A549 (cell line): ENCODE measurements at regions not wholly inside any gene's neighbourhood (a gene's known extent, or its start where the extent isn't known, plus 50 kb on each side); places are given as distances from the start of the nearest gene placed in this dataset.

ENCODE experiments used
- ATAC-seq, 2 experiments: fragments of 200-7000 bp in 1 of 2; fragments of >200 bp in 1 of 2; cut with Nextera tagmentation in 1 of 2; cut with Tn5 transposase in 1 of 2; 3 replicates each; pipeline versions ENCODE4 v1.8.0 to v1.9.1; 2018 to 2020; ENCODE audit warnings: mild to moderate bottlenecking in 1 of 2, moderate library complexity in 1 of 2
- CTCF ChIA-PET: fragments of 300-600 bp; sonication (Branson Sonifier 250); formaldehyde crosslinking; extraction: SDS; loops from one replicate; lab custom pipeline; 2021; ENCODE audit warnings: antibody characterized with exemption, inconsistent platforms; lab: Yijun Ruan, JAX
- POLR2A ChIA-PET: fragments of 350-600 bp; formaldehyde crosslinking; extraction: SDS; loops from one replicate; lab custom pipeline; 2021; ENCODE audit warnings: antibody characterized with exemption, inconsistent platforms; lab: Yijun Ruan, JAX
- DNase-seq, 2 experiments: peaks; one replicate each; pipeline versions ENCODE4 v3.0.0 to v3.0.0-alpha.2; 2011 to 2016; ENCODE audit warnings: low read depth in 1 of 2, low spot score in 1 of 2
- FAIRE-seq: peaks from 2 replicates; lab custom pipeline; 2011; peaks lifted over from hg19 to GRCh38; lab: Jason Lieb, UNC
- H3K27ac ChIP-seq, 2 experiments: fragments of >200 bp; sonication (Bioruptor Twin); formaldehyde crosslinking; 3 replicates each; pipeline ENCODE4 v1.5.1; 2016 to 2017
- H3K4me1 ChIP-seq: fragments of >200 bp; sonication (Bioruptor Twin); formaldehyde crosslinking; 3 replicates; pipeline ENCODE4 v1.6.1; 2016
- H3K4me2 ChIP-seq: fragments of >200 bp; sonication (Bioruptor Twin); formaldehyde crosslinking; 3 replicates; pipeline ENCODE4 v1.6.1; 2016
- H3K4me3 ChIP-seq: fragments of >200 bp; sonication (Bioruptor Twin); formaldehyde crosslinking; 3 replicates; pipeline ENCODE4 v1.5.1; 2016
- H3K9me3 ChIP-seq: fragments of >200 bp; sonication (Bioruptor Twin); formaldehyde crosslinking; 3 replicates; pipeline ENCODE4 v1.6.1; 2016
- BHLHE40 ChIP-seq: IDR thresholded peaks from 2 replicates; pipeline ENCODE4 v1.6.1; 2012; ENCODE audit warnings: low read depth, low read length, inconsistent platforms
- CBX2 ChIP-seq: fragments of 200-600 bp; sonication (generic); IDR thresholded peaks from 2 replicates; pipeline ENCODE4 v1.6.1; 2016; ENCODE audit warnings: low read depth, mild to moderate bottlenecking, borderline replicate concordance
- CBX8 ChIP-seq: fragments of 200-600 bp; sonication (generic); IDR thresholded peaks from 2 replicates; pipeline ENCODE4 v1.6.1; 2016
- CEBPB ChIP-seq, 2 experiments: fragments of >200 bp in 1 of 2; sonication (Bioruptor Twin) in 1 of 2; formaldehyde crosslinking in 1 of 2; IDR thresholded peaks; 2 replicates each; pipeline ENCODE4 v1.6.1; 2012 to 2016
- EHMT2 ChIP-seq: fragments of 200-600 bp; sonication (generic); IDR thresholded peaks from 2 replicates; pipeline ENCODE4 v1.6.1; 2016; ENCODE audit warnings: antibody characterized with exemption, low read depth, mild to moderate bottlenecking, moderate library complexity
- FOSB ChIP-seq: fragments of 250-450 bp; sonication (Bioruptor Pico); IDR thresholded peaks from 2 replicates; pipeline ENCODE4 v1.5.0; 2020; ENCODE audit warnings: mild to moderate bottlenecking, moderate library complexity
- FOSL2 ChIP-seq, 2 experiments: fragments of 450-650 bp in 1 of 2; fragments of >200 bp in 1 of 2; sonication (Bioruptor Twin) in 1 of 2; formaldehyde crosslinking; IDR thresholded peaks; 2 replicates each; pipeline versions ENCODE4 v1.5.0 to v1.6.1; 2016 to 2020; ENCODE audit warnings: mild to moderate bottlenecking in 1 of 2, moderate library complexity in 1 of 2
- FOXS1 ChIP-seq: fragments of 250-450 bp; sonication (Bioruptor Pico); IDR thresholded peaks from 2 replicates; pipeline ENCODE4 v1.5.0; 2020; ENCODE audit warnings: mild to moderate bottlenecking, moderate library complexity
- HOXB13 ChIP-seq: fragments of 250-450 bp; sonication (Bioruptor Pico); IDR thresholded peaks from 2 replicates; pipeline ENCODE4 v1.5.0; 2020; ENCODE audit warnings: low read depth, mild to moderate bottlenecking, moderate library complexity
- HOXB5 ChIP-seq: fragments of 250-450 bp; sonication (Bioruptor Pico); IDR thresholded peaks from 2 replicates; pipeline ENCODE4 v1.5.0; 2020; ENCODE audit warnings: mild to moderate bottlenecking, moderate library complexity
- MAFK ChIP-seq: fragments of 450-650 bp; IDR thresholded peaks from 2 replicates; pipeline ENCODE4 v1.6.1; 2014; ENCODE audit not compliant: partially characterized antibody
- MAZ ChIP-seq: fragments of 150-350 bp; IDR thresholded peaks from 2 replicates; pipeline ENCODE4 v1.6.1; 2014; ENCODE audit warnings: antibody characterized with exemption, low read depth, low read length, borderline replicate concordance
- MYC ChIP-seq: IDR thresholded peaks from 2 replicates; pipeline ENCODE4 v1.6.1; 2012; ENCODE audit warnings: mild to moderate bottlenecking, inconsistent platforms, low read length, improper control_type of control experiment, borderline replicate concordance
- NPAS2 ChIP-seq: fragments of 250-450 bp; sonication (Bioruptor Pico); IDR thresholded peaks from 2 replicates; pipeline ENCODE4 v1.8.0; 2022; ENCODE audit warnings: mild to moderate bottlenecking, moderate library complexity, borderline replicate concordance
- NR3C1 ChIP-seq: fragments of >200 bp; sonication (Bioruptor Twin); formaldehyde crosslinking; IDR thresholded peaks from 3 replicates; pipeline ENCODE4 v1.6.1; 2017
- POLR2A ChIP-seq: IDR thresholded peaks from 2 replicates; pipeline ENCODE4 v1.6.1; 2012; ENCODE audit warnings: mild to moderate bottlenecking, low read length
- RAD21 ChIP-seq, 2 experiments: fragments of >200 bp in 1 of 2; sonication (Bioruptor Twin) in 1 of 2; formaldehyde crosslinking in 1 of 2; IDR thresholded peaks in 1 of 2; conservative IDR thresholded peaks in 1 of 2; 2 replicates in 1 of 2; 3 replicates in 1 of 2; pipeline ENCODE4 v1.6.1; 2012 to 2018; ENCODE audit warnings: inconsistent platforms in 1 of 2
- RARB ChIP-seq: fragments of 250-450 bp; sonication (Bioruptor Pico); IDR thresholded peaks from 2 replicates; pipeline ENCODE4 v1.8.0; 2021; ENCODE audit warnings: mild to moderate bottlenecking, moderate library complexity
- RCOR1 ChIP-seq: fragments of 150-350 bp; IDR thresholded peaks from 2 replicates; pipeline ENCODE4 v1.6.1; 2014; ENCODE audit warnings: antibody characterized with exemption, low read length, low read depth
- TP53 ChIP-seq: fragments of 250-450 bp; sonication (Bioruptor Pico); IDR thresholded peaks from 2 replicates; pipeline ENCODE4 v1.5.0; 2021; ENCODE audit warnings: mild to moderate bottlenecking, moderate library complexity
- ZFP36 ChIP-seq: fragments of 450-650 bp; IDR thresholded peaks from 2 replicates; pipeline ENCODE4 v1.6.1; 2014; ENCODE audit warnings: borderline replicate concordance; ENCODE audit not compliant: partially characterized antibody
- WGBS: methylation state at CpG from one replicate; pipeline ENCODE4 v1.1.6; 2017; ENCODE audit errors: missing lambda C conversion rate; 5-methylcytosine and 5-hydroxymethylcytosine counted together
- TF ChIP-seq, protein P1 (sequence below): fragments of >200 bp; sonication (Bioruptor Twin); formaldehyde crosslinking; IDR thresholded peaks from 3 replicates; pipeline ENCODE4 v1.5.1; 2016
- TF ChIP-seq, protein P2 (sequence below): fragments of >200 bp; sonication (Bioruptor Twin); formaldehyde crosslinking; IDR thresholded peaks from 3 replicates; pipeline ENCODE4 v1.6.1; 2016
- TF ChIP-seq, protein P3 (sequence below): fragments of >200 bp; sonication (Bioruptor Twin); formaldehyde crosslinking; IDR thresholded peaks from 2 replicates; pipeline ENCODE4 v1.6.1; 2016
- TF ChIP-seq, protein P4 (sequence below): IDR thresholded peaks from 2 replicates; pipeline ENCODE4 v1.6.1; 2012
- TF ChIP-seq, protein P5 (sequence below): fragments of 450-650 bp; IDR thresholded peaks from 2 replicates; pipeline ENCODE4 v1.6.1; 2014; ENCODE audit warnings: antibody characterized with exemption

DNA sequence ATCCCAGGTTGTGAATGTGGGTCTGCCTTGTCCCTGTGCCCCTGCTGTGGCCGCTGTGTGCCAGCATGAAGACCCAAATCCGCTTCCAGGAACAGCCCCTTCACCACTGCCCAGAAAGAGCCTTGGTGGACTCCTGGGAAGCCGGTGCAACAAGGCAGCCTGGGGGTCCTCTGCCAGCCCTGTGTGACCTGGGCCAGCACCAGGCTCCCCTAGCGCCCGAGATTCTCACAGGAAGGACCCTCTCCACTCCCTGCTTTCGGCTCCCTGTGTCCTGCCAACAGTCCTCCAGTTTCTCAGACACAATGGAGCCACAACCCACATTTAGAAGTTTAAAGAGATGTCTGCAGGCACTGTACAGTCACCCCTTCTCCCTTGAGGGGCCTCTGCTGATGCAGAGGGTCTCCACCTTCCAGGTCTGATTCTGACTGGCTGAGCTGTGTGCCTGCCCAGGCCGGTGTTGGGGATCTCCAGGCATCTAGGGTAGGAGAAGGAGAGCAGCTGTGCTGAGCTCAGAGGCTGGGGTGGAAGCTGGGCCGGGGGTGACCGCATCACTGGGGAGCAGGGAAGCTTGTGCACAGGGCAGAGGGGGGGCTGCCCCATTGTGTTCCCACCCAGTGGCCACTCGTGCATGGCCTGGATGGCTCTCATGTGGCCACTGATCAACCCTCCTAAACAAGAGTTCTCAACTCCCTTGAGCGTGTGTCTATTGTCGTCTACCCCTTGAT lies 174.0 kb downstream of the IRX2 start:
- DNase-seq = no peak
- Histone ChIP-seq H3K27ac (no peak overlapping the region), H3K4me2 (no peak overlapping the region), H3K9me3 (no peaks in the 10 kb centered on the region), H3K4me1 (no peaks in the 10 kb centered on the region), H3K4me3 (no peak overlapping the region)
- ChIA-PET POLR2A (no interaction called here), CTCF (interaction anchor here (0.8 kb wide), 1 partner anchor 21 kb away, joined by 3 read pairs; no protein-coding TSS in a partner anchor)
- no peak for FAIRE-seq
- TF ChIP-seq MYC (no peak), HOXB13 (CRISPR knock-in tag) (no peak), FOSL2 (IDR thresholded peaks at IDR 0.05) (no peak), FOSL2 (CRISPR knock-in tag; IDR thresholded peaks at IDR 0.05) (no peak), FOSB (CRISPR knock-in tag) (no peak), NR3C1 (no peak), MAZ (no peak), FOXS1 (CRISPR knock-in tag) (no peak), TP53 (CRISPR knock-in tag) (no peak), RAD21 (conservative IDR thresholded peaks at IDR 0.05 in 1 of 2, IDR thresholded peaks at IDR 0.05 in 1 of 2) (no peak), NPAS2 (CRISPR knock-in tag) (no peak), HOXB5 (CRISPR knock-in tag) (no peak), CBX2 (no peak), RARB (CRISPR knock-in tag) (no peak)
- TF ChIP-seq, protein P1, sequence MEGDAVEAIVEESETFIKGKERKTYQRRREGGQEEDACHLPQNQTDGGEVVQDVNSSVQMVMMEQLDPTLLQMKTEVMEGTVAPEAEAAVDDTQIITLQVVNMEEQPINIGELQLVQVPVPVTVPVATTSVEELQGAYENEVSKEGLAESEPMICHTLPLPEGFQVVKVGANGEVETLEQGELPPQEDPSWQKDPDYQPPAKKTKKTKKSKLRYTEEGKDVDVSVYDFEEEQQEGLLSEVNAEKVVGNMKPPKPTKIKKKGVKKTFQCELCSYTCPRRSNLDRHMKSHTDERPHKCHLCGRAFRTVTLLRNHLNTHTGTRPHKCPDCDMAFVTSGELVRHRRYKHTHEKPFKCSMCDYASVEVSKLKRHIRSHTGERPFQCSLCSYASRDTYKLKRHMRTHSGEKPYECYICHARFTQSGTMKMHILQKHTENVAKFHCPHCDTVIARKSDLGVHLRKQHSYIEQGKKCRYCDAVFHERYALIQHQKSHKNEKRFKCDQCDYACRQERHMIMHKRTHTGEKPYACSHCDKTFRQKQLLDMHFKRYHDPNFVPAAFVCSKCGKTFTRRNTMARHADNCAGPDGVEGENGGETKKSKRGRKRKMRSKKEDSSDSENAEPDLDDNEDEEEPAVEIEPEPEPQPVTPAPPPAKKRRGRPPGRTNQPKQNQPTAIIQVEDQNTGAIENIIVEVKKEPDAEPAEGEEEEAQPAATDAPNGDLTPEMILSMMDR = no peak
- ATAC-seq = no peak
- WGBS = 8% methylated on average over 9 of the region's 12 CpGs

DNA sequence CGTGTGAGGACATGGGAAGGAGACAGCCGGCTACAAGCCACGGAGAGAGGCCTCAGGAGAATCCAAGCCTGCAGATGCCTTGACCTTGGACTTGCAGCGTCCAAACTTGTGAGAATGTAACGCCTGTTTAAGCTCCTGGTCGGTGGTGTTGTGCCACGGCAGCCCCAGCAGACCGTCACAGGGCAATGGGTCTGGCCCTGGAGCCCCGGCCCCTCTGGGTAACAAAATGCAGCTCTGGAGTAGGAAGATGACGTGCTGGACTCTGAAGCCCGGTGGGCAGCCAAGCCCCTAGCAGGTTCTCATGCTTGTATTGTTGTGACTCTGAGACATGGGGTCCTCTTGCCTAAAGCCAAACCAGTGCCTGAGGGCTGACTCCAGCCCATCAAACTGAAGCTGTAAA lies 174.7 kb downstream of the IRX2 start:
- Histone ChIP-seq H3K27ac (no peak overlapping the region), H3K4me1 (no peaks in the 10 kb centered on the region), H3K4me2 (no peak overlapping the region), H3K4me3 (no peak overlapping the region), H3K9me3 (no peaks in the 10 kb centered on the region)
- ChIA-PET POLR2A (no interaction called here), CTCF (interaction anchor here (0.8 kb wide), 1 partner anchor 22 kb away, joined by 3 read pairs; no protein-coding TSS in a partner anchor)
- FAIRE-seq = no peak
- 1% methylated on average over 5 of the region's 11 CpGs for WGBS
- no peak for TF ChIP-seq RARB (CRISPR knock-in tag)
- no peak for TF ChIP-seq EHMT2
- no peak for TF ChIP-seq NPAS2 (CRISPR knock-in tag)
- TF ChIP-seq POLR2A = no peak
- TF ChIP-seq, protein P2, sequence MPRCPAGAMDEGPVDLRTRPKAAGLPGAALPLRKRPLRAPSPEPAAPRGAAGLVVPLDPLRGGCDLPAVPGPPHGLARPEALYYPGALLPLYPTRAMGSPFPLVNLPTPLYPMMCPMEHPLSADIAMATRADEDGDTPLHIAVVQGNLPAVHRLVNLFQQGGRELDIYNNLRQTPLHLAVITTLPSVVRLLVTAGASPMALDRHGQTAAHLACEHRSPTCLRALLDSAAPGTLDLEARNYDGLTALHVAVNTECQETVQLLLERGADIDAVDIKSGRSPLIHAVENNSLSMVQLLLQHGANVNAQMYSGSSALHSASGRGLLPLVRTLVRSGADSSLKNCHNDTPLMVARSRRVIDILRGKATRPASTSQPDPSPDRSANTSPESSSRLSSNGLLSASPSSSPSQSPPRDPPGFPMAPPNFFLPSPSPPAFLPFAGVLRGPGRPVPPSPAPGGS = no peak
- no peak for TF ChIP-seq FOSL2 (IDR thresholded peaks at IDR 0.05)
- TF ChIP-seq FOSL2 (CRISPR knock-in tag; IDR thresholded peaks at IDR 0.05) = no peak
- TF ChIP-seq HOXB5 (CRISPR knock-in tag) = no peak
- no peak for TF ChIP-seq MAZ
- no peak for TF ChIP-seq CEBPB (IDR thresholded peaks at IDR 0.05)
- TF ChIP-seq FOXS1 (CRISPR knock-in tag) = no peak
- no peak for TF ChIP-seq HOXB13 (CRISPR knock-in tag)
- TF ChIP-seq, protein P3, sequence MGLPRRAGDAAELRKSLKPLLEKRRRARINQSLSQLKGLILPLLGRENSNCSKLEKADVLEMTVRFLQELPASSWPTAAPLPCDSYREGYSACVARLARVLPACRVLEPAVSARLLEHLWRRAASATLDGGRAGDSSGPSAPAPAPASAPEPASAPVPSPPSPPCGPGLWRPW = no peak
- no peak for TF ChIP-seq BHLHE40
- TF ChIP-seq RCOR1 = no peak
- TF ChIP-seq MAFK = no peak
- TF ChIP-seq ZFP36 = no peak
- TF ChIP-seq, protein P4, sequence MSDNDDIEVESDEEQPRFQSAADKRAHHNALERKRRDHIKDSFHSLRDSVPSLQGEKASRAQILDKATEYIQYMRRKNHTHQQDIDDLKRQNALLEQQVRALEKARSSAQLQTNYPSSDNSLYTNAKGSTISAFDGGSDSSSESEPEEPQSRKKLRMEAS = no peak
- TF ChIP-seq, protein P5, sequence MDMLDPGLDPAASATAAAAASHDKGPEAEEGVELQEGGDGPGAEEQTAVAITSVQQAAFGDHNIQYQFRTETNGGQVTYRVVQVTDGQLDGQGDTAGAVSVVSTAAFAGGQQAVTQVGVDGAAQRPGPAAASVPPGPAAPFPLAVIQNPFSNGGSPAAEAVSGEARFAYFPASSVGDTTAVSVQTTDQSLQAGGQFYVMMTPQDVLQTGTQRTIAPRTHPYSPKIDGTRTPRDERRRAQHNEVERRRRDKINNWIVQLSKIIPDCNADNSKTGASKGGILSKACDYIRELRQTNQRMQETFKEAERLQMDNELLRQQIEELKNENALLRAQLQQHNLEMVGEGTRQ = no peak
- no peak for TF ChIP-seq CBX8
- TF ChIP-seq, protein P1 = no peak
- DNase-seq = no peak
- ATAC-seq = no peak
